Embryonic facial prominence (tissue), 1 donor: ENCODE measurements at regions not wholly inside any gene's neighbourhood (a gene's known extent, or its start where the extent isn't known, plus 50 kb on each side); places are given as distances from the start of the nearest gene placed in this dataset.
"Not testable (repeated sequence)": the region's sequence is repeated elsewhere in the genome, so short reads cannot be mapped to it uniquely, and the experiment has no call there.

Experiments used
- DNase-seq: peaks from one replicate; pipeline ENCODE4 v3.0.0-alpha.2; 2016; ENCODE audit errors: extremely low spot score

DNA sequence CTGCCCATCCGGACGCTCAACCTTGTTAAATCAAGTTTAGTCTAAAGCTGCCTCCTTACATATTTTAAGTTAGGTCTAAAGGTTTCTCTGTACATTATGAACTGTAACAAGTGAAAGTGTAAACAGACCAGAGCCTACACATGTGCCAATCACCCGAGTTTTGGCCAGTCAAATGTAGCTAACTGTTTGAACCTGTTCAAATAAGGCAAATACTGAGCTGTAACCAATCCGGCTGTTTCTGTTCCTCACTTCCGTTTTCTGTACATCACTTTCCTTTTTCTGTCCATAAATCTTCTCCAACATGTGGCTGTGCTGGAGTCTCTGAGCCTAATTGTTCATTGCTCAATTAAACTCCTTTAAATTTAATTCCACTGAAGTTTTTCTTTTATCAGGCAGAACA lies 113.3 kb upstream of the SHISA3 start:
- DNase-seq: no peak

DNA sequence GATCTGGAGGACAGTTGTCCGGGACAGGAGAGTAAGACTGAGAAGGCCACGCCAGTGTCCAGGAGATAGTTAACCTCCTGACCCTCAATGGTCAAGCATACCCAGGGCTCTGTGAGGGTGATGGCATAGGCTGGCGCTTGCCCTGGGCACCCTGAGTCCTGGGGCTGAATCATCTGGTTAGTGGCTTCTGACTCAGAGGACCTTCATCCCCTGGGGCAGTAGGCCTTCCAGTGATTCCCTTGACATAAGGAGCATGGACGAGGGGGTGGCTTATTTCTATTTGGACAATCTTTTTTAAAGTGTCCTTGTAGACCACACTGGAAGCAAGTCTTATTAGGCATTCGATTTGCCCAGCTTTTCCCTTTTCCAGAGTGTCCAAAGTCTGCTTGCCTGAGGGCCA lies 108.4 kb upstream of the SHISA3 start:
- DNase-seq: not testable (repeated sequence)

DNA sequence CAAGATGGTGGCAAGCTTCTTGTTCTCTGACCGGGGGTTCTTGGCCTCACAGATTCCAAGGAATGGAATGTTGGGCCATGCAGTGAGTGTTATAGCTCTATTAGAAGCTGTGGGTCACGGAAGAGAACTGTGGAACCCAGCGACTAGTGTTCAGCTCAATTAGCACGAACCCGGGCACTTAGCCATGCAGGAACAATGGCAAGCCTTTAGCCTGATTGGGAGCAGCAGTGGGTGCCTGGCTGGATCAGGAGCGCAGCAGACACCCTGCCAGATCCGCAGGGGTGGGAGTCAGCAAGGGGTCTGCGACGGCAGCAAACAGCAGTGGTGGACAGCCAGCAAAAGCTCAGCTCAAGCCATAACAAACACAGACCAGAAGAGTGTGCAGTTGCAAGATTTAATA lies 105.1 kb upstream of the SHISA3 start:
- not testable (repeated sequence) for DNase-seq

GRCh38 chr4:42293967-42294813 lies 103.1 kb upstream of the SHISA3 start:
- DNase-seq: no peak

DNA sequence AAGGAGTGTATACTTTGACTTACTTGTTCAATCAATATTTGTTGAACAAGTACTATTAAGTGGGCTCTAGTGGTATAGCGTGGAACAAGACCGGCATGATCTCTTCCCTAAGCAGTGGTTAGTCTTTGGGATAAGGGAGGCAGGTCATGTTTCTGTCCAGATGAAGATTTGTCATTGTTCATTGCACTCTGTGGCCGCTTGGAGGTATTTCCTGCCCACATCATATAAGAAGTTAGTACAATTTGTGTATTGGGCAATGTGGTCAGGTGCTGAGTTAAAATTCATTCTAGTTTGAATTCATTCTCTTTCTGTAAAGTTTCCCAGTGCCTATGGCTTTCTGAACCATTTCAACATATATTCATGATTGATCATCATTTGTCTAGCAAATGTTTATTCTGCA lies 101.1 kb upstream of the SHISA3 start:
- no peak for DNase-seq

DNA sequence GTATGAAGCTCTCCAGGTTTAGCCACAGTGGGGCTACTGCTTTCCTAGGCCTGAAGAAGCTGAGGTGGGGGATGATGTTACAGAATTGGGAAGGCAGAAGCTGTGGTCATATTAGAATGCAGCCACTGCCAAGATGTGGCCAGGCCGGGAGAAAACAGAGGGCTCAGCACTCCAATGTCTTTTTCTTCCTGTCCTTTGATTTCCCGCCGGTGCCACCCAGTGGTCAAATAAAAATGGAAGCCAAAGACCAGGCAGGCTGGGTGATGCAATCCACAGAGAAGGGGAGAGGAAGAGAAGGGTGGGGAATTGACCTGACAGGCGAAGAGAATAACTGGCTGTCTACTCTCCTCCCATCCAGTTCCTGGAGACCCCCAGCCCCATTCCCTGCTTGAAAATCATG lies 94.9 kb upstream of the SHISA3 start:
- no peak for DNase-seq

- DNase-seq: no peak
Measured at GRCh38 chr4:42306221-42307109, 90.8 kb upstream of the SHISA3 start.

DNA sequence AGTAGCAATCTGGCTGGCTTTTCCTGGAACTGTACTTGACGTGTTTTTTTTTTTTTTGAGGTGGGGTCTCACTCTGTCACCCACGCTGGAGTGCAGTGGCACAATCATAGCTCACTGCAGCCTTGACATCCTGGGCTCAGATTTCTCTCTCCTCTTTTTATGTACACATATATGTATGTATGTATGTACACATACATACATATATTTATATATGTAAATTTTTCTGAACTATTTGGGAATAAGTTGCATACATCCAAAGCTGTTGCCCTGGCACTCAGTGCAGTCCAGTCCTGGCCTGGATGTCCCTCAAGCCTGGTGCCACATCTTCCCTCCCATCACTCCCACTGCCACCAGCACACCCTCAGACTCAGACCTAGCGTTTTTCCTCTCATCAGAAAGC lies 89.0 kb upstream of the SHISA3 start:
- DNase-seq: no peak

- no peak for DNase-seq
Measured at GRCh38 chr4:42309361-42310260, 87.7 kb upstream of the SHISA3 start.

GRCh38 chr4:42310358-42310757 lies 86.9 kb upstream of the SHISA3 start:
- DNase-seq: no peak

- no peak for DNase-seq
Measured at GRCh38 chr4:42310806-42311205, 86.5 kb upstream of the SHISA3 start.

DNA sequence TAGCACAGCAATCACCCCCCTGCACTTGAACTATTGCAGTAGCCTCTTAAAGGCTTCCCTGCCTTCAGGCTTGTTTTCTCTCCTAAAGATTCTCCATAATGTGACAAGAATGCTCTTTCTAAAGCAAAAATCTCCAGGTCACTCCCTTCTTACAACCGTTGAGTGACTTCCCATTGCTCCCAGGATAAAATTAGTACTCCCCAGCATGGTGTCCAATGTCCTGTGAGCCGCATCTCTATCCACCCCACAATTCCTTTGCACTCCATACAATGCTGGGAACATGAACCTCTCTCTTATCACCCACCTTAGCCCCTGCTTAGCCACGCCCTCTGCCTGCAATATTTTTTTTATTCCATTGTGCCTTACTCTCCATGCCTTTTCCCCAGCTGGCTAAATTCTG lies 85.7 kb upstream of the SHISA3 start:
- DNase-seq: no peak

- not testable (repeated sequence) for DNase-seq
Measured at GRCh38 chr4:42313420-42313819, 83.9 kb upstream of the SHISA3 start.

- no peak for DNase-seq
Measured at GRCh38 chr4:42313872-42314271, 83.4 kb upstream of the SHISA3 start.

- DNase-seq: no peak
Measured at GRCh38 chr4:42315231-42315630, 82.1 kb upstream of the SHISA3 start.

DNA sequence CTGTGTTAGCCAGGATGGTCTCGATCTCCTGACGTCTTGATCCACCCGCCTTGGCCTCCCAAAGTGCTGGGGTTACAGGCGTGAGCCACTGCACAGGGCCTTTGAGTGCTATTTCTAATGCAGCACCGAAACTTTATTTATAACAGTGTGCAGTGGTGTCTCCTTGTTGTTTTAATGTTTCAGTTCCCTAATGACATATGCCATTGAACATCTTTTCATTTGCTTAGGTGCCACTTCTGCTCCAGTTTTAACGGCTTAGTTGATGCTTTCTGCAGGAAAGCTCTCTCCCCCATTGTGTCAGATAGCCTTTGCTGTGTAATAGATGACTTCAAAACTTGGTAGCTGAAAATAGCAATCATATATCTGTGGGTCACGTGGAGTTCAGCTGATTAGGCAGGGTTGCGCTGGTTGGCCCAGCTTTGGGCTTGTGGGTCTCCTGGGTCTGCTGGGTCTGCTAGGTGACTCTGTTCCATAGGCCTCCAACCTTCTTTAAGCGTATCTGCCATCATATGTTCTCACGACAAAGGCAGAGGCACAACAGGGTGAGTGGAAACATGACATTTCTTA lies 76.4 kb upstream of the SHISA3 start:
- no peak for DNase-seq

- no peak for DNase-seq
Measured at GRCh38 chr4:42326040-42326439, 71.2 kb upstream of the SHISA3 start.

GRCh38 chr4:42326524-42326923 lies 70.8 kb upstream of the SHISA3 start:
- DNase-seq: no peak

DNA sequence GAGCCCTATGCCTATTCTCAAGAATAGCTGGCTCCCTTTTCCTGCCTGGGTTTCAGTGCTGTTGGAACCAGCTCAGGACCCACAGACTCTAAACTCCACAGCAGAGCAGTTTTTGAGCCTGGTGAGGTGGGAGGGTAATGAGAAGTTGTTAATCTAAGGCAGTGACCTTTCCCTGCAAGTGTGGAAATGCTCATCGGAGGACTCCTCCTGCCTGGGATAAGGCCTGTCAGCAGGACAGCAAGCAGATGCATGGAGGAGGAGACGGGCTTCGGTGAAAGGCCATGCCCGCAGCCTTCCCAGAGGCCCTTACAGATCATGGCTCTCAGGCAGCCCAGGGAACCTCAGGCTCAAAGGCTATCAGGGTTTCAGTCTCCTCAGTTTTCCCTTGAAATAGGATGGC lies 70.0 kb upstream of the SHISA3 start:
- DNase-seq: no peak

- no peak for DNase-seq
Measured at GRCh38 chr4:42328978-42329377, 68.3 kb upstream of the SHISA3 start.

DNA sequence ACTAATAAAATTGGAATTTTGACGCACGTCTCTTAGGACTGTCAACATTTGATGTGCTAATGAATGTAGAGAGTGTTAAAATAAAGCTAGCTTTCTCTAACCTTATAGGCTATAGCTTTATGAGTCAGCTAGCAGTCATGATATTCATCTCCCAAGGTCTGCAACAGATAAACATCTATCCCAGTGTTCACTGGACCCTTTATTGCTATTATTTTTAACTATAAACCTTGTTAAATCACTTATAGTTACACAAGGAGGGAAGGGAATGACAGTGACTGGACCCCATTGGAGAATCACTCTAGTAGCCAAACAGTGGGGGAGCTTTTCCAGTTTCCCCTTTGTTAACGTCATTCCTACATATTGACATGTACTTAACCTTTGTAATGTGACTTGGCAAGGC lies 67.9 kb upstream of the SHISA3 start:
- no peak for DNase-seq
